ENCODE measurements at regions not wholly inside any gene's neighbourhood (a gene's known extent, or its start where the extent isn't known, plus 50 kb on each side); places are given as distances from the start of the nearest gene placed in this dataset.
"Not testable (repeated sequence)": the region's sequence is repeated elsewhere in the genome, so short reads cannot be mapped to it uniquely, and the experiment has no call there.

DNA sequence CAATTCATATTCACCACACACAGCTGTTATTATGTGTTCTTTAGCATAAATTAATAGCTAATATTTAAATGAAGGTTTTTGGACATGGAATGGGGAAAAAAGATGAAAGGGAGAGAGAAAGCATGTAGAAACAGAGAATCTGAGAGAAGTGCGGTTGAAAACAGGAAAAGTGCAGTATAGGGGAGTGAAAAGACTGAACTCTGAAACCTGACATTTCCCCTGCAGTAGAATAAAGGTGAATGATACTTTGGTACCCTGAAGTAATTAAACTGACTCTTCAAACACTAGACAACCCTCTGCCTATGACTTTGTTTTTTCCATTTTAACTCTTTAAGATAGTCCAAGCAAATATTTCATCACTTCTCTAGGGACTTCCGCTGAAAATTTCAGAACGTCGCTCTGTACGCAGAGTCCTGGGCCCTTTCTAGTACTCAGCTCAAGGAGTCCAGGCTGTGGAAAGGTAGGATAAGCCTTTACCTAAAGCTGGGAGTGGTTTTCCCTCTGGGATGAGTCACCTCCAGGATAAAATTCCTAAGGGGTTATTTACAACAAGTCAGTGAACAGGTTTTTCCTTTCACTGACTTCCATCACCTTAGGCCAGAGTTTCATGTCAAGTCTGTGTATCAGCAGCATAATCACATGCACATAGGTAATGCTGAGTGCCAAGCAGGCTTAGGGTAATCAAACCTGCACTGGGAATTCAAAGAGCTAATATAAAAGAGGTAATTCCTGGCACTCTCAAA, 614.5 kb downstream of the PKHD1 start:
- Histone ChIP-seq H3K9me3 (ENCODE audit: insufficient read depth, low read depth, low read length) (no peaks in the 10 kb centered on the region), H3K9ac (ENCODE audit: low read depth, low read length) (no peak overlapping the region), H3K4me1 (ENCODE audit: insufficient read depth, low read length) (0 out of 2 replicates have a peak, but pooled peaks cover 3% of the 10 kb centered on the region), H3K36me3 (ENCODE audit: insufficient read depth, low read depth, low read length) (no peaks in the 10 kb centered on the region), H3K4me3 (ENCODE audit: low read length) (no peak overlapping the region), H3K27ac (ENCODE audit: low read length) (no peak overlapping the region), H3K27me3 (ENCODE audit: insufficient read depth, low read length) (no peaks in the 10 kb centered on the region; the same call in 1 of the 2 replicates)

DNA sequence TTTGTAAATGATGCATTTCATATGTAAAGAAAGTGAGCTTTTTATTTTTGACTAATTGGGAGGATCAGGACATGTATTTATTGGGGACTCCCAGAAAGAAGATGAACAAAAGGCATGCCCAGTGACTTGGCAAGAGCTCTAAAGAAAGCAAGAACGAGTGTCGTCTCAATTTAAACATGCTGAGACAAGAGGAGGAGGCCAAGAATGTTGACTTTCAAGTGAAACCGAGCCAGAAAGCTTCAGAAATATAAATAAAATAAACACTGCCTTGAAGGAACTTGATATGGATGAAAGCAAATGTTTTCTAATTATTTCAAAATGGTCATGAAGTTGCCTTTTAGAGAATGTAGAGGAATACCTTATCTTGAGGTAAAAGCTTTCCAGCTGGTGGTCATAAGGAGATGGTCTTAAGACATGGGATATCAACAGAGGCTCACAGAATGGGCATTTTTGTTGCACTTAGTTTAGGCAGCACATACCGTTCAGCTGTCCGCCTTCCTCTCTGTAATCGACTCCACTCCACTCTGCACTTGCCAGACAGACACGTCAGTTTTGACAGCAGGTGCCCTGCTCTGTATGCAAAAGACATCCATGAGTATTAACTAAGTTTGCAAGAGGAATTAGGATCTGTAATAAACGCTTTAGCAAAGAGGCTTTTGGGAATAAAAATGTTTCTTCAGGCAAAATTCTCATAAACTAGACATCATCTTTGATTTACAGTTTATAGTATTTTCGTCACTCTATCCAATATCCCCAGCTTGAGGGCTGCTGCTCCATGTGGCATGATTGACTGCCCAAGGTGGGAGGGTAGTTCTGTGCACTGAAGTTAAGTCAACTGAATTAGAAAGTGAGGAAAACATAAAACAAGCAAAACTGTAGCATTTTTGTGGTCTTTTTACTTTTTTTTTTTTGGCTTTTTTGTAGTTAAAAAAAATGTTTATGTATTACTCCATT, 613.1 kb downstream of the PKHD1 start:
- H3K36me3 ChIP-seq (ENCODE audit: insufficient read depth, low read depth, low read length) = no peaks in the 10 kb centered on the region
- 0 out of 2 replicates have a peak, but pooled peaks cover 3% of the 10 kb centered on the region for H3K4me1 ChIP-seq (ENCODE audit: insufficient read depth, low read length)
- no peaks in the 10 kb centered on the region; the same call in 1 of the 2 replicates for H3K27me3 ChIP-seq (ENCODE audit: insufficient read depth, low read length)
- no peak overlapping the region for H3K27ac ChIP-seq (ENCODE audit: low read length)
- H3K4me3 ChIP-seq (ENCODE audit: low read length) = no peak overlapping the region
- no peaks in the 10 kb centered on the region for H3K9me3 ChIP-seq (ENCODE audit: insufficient read depth, low read depth, low read length)
- no peak overlapping the region for H3K9ac ChIP-seq (ENCODE audit: low read depth, low read length)

DNA sequence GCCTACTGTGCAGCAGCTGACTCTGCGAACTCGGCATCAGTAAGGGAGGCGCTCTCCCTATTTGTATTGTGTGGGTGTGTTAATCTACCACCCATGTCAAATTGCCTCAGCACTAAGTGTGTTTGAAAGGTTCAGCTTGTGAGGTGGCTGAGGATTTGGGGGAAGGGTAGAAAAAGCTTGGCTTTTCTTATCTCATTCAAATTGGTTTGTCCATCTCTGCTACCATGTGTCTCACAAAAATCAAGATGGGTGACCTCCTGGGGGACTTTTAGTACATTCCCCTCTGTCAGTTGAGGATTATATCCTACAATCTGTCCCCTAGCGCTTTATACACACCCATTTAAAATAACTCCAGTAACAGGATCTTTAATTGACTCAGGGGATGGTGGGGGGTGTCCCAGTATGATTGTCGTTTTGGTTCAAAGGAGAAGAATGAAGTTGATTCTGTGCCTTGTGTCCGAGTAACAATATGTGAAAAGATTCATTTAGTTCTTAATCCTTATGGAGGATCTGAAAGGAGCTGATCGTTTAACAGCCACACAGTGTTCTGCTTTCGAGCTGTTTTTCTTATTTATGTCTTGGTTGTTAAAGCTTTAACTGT, 609.6 kb downstream of the PKHD1 start:
- H3K27me3 ChIP-seq (ENCODE audit: insufficient read depth, low read length) = no peaks in the 10 kb centered on the region

DNA sequence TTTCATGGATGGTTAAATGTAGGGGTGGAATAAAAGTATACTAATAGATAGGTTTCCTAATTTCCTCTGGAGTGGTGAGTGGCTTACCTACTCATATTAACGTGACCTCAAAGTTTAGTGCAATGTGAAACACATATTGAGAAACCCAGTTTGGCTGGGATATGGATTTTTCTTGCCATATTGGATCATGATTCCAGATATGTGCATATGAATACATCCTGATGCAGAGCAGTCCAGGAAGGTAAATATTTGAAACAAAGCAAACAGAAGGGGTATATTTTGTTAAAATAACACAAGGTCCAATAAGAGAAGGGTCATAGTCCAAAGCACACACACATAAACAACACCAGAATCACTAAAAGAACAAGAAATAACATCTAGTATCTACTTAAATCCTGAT, 608.1 kb downstream of the PKHD1 start:
- H3K4me3 ChIP-seq (ENCODE audit: low read length) = no peak overlapping the region
- no peaks in the 10 kb centered on the region for H3K9me3 ChIP-seq (ENCODE audit: insufficient read depth, low read depth, low read length)
- no peaks in the 10 kb centered on the region for H3K36me3 ChIP-seq (ENCODE audit: insufficient read depth, low read depth, low read length)
- H3K4me1 ChIP-seq (ENCODE audit: insufficient read depth, low read length) = no peaks in the 10 kb centered on the region
- H3K9ac ChIP-seq (ENCODE audit: low read depth, low read length) = no peak overlapping the region
- H3K27ac ChIP-seq (ENCODE audit: low read length) = no peak overlapping the region
- H3K27me3 ChIP-seq (ENCODE audit: insufficient read depth, low read length) = no peaks in the 10 kb centered on the region

More for the DNA sequence above, 609.6 kb downstream of the PKHD1 start:
- 0 out of 2 replicates have a peak, but pooled peaks cover 3% of the 10 kb centered on the region for H3K4me1 ChIP-seq (ENCODE audit: insufficient read depth, low read length)
- no peaks in the 10 kb centered on the region for H3K9me3 ChIP-seq (ENCODE audit: insufficient read depth, low read depth, low read length)
- H3K9ac ChIP-seq (ENCODE audit: low read depth, low read length) = no peak overlapping the region
- H3K4me3 ChIP-seq (ENCODE audit: low read length) = no peak overlapping the region
- H3K27ac ChIP-seq (ENCODE audit: low read length) = no peak overlapping the region
- H3K36me3 ChIP-seq (ENCODE audit: insufficient read depth, low read depth, low read length) = no peaks in the 10 kb centered on the region

DNA sequence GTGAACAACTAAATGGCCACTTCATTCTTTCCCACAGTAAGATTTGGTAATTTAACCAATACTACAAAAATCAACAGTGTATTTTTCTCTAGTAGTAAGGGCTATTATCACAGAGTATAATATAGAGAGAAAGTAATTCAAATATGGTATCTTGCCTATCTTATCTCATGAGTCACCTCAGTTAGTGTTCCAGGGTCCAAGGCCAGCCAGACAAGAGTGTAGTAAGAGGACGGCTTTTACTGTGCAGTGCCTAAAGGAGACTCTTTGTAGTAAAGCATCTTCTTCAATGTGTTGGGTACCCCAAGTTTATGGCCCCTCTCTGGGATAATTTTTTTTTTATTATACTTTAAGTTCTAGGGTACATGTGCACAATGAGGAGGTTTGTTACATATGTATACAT, 607.4 kb downstream of the PKHD1 start:
- Histone ChIP-seq H3K27ac (ENCODE audit: low read length) (no peak overlapping the region), H3K27me3 (ENCODE audit: insufficient read depth, low read length) (no peaks in the 10 kb centered on the region), H3K4me1 (ENCODE audit: insufficient read depth, low read length) (no peaks in the 10 kb centered on the region), H3K9ac (ENCODE audit: low read depth, low read length) (no peak overlapping the region), H3K4me3 (ENCODE audit: low read length) (no peak overlapping the region), H3K36me3 (ENCODE audit: insufficient read depth, low read depth, low read length) (no peaks in the 10 kb centered on the region), H3K9me3 (ENCODE audit: insufficient read depth, low read depth, low read length) (no peaks in the 10 kb centered on the region)

DNA sequence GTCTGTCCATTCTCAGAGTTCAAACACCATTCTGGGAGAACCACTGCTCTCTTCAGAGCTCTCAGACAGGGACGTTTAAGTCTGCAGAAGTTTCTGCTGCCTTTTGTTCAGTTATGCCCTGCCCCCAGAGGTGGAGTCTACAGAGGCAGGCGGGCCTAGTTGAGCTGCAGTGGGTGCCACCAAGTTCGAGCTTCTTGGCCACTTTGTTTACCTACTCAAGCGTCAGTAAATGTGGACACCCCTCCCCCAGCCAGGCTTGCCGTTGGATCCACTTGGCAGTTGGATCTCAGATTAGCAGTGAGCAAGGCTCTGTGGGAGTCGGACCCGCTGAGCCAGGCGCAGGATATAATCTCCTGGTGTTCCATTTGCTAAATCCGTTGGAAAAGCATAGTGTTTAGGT, 601.5 kb downstream of the PKHD1 start:
- H3K4me3 ChIP-seq (ENCODE audit: low read length); H3K4me1 ChIP-seq (ENCODE audit: insufficient read depth, low read length); H3K27ac ChIP-seq (ENCODE audit: low read length); H3K9ac ChIP-seq (ENCODE audit: low read depth, low read length); H3K27me3 ChIP-seq (ENCODE audit: insufficient read depth, low read length); H3K36me3 ChIP-seq (ENCODE audit: insufficient read depth, low read depth, low read length): not testable (repeated sequence)
- H3K9me3 ChIP-seq (ENCODE audit: insufficient read depth, low read depth, low read length) = peaks cover 16% of the 10 kb centered on the region

DNA sequence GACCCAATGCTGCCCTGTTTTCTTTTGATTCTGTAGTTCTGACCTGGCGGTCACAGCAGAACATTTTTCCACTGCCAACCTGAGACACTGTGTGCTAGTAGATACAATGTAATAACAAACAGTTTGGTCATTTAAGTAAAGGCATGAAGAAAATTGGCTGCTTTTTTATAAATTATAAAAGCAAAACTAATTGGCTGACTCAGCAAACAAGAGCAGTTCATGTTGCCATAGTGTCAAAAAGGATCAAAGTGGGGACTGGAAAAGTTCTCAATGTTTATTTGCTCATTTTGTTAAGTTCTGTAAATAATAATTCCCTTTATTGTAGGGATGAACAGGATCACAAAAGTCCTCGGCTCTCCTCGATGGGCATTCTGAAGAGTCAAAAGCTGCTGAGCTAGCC, 599.5 kb downstream of the PKHD1 start:
- H3K27ac ChIP-seq (ENCODE audit: low read length) = no peak overlapping the region

DNA sequence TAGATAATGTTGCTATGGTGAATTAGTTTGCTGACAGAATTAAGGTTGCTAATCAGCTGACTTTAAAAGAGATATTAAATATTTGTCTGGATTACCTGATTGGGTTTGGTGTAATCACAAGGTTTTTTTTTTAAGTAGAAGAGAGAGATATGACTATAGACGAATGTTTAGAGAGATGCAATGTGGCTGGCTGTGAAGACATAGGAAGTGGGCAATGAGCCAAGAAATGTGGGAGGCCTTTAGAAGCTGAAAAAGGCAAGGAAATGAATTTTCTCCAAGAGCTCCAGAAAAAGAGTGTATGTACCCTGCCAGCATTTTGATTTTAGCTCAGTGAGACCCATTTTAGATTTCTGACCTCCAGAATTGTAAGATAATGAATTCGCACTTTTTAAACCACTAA, 598.3 kb downstream of the PKHD1 start:
- Histone ChIP-seq H3K4me3 (ENCODE audit: low read length) (no peak overlapping the region), H3K36me3 (ENCODE audit: insufficient read depth, low read depth, low read length) (no peaks in the 10 kb centered on the region), H3K27ac (ENCODE audit: low read length) (no peak overlapping the region), H3K27me3 (ENCODE audit: insufficient read depth, low read length) (no peaks in the 10 kb centered on the region), H3K9me3 (ENCODE audit: insufficient read depth, low read depth, low read length) (peaks cover 16% of the 10 kb centered on the region), H3K9ac (ENCODE audit: low read depth, low read length) (no peak overlapping the region), H3K4me1 (ENCODE audit: insufficient read depth, low read length) (no peaks in the 10 kb centered on the region; the same call in 1 of the 2 replicates)

More for the DNA sequence above, 599.5 kb downstream of the PKHD1 start:
- Histone ChIP-seq H3K4me1 (ENCODE audit: insufficient read depth, low read length) (no peaks in the 10 kb centered on the region), H3K4me3 (ENCODE audit: low read length) (no peak overlapping the region), H3K36me3 (ENCODE audit: insufficient read depth, low read depth, low read length) (no peaks in the 10 kb centered on the region), H3K9ac (ENCODE audit: low read depth, low read length) (no peak overlapping the region), H3K27me3 (ENCODE audit: insufficient read depth, low read length) (no peaks in the 10 kb centered on the region), H3K9me3 (ENCODE audit: insufficient read depth, low read depth, low read length) (peaks cover 16% of the 10 kb centered on the region)

DNA sequence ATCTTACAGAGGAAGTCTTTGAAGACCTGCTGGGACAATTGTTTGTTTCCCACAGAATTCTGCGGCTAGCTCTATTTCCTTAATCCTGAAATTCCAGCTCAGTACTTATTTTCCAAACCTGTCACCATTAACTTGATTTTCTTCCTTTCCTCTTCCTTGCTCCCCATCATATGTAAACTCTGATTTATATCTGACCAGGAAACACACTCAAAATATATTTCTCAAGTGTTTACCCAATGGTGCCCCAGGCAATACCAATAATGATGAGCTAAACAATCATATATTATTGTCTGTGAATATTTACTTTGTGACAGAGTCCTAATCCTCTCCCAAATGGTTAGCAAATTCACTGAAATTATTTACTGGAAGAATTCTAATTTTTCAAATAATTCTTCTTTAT, 597.3 kb downstream of the PKHD1 start:
- Histone ChIP-seq H3K27me3 (ENCODE audit: insufficient read depth, low read length) (no peaks in the 10 kb centered on the region), H3K36me3 (ENCODE audit: insufficient read depth, low read depth, low read length) (no peaks in the 10 kb centered on the region), H3K9ac (ENCODE audit: low read depth, low read length) (no peak overlapping the region), H3K27ac (ENCODE audit: low read length) (no peak overlapping the region), H3K4me1 (ENCODE audit: insufficient read depth, low read length) (peaks cover 3% of the 10 kb centered on the region; the same call in 1 of the 2 replicates), H3K4me3 (ENCODE audit: low read length) (no peak overlapping the region), H3K9me3 (ENCODE audit: insufficient read depth, low read depth, low read length) (peaks cover 16% of the 10 kb centered on the region)

DNA sequence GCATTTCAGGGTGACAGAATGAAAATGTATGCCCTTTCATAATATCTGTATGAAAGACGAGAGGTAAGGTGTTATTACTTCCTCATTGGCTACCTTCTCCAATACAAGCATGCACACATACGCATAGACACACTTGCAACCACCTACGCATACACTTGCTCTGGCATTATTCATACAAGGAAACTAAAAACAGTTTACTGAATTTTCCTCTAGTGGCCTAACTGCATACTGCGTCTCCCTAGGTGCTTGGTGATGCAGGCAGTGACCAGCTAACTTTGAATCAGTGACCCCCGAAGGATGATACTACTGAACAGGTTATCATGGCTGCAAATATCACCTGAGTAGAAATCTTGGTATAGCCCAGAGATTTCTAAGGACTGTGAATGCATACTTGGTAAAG, 593.1 kb downstream of the PKHD1 start:
- Histone ChIP-seq H3K36me3 (ENCODE audit: insufficient read depth, low read depth, low read length) (no peaks in the 10 kb centered on the region), H3K27me3 (ENCODE audit: insufficient read depth, low read length) (no peaks in the 10 kb centered on the region), H3K9me3 (ENCODE audit: insufficient read depth, low read depth, low read length) (no peaks in the 10 kb centered on the region), H3K27ac (ENCODE audit: low read length) (no peak overlapping the region), H3K4me3 (ENCODE audit: low read length) (no peak overlapping the region), H3K9ac (ENCODE audit: low read depth, low read length) (no peak overlapping the region), H3K4me1 (ENCODE audit: insufficient read depth, low read length) (peaks cover 6% of the 10 kb centered on the region; the same call in 1 of the 2 replicates)

DNA sequence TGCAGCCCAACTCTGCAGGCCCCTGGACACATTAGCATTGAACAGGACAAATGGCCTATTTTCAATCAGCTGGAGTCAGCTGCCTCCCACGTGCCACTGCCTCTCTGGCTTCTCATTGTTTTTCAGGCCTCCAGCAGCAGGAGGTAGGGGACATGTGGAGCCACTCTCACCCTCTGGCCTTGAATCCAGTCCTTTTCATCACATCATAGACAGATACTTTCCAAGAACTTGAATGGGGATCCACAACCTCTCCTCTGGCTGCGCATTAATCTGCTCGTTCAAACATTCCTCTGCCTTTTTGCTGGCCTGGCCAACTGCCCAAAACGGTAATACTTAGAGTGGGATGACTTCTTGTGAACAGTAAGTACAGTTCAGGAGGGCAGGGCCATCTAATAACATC, 592.3 kb downstream of the PKHD1 start:
- Histone ChIP-seq H3K4me3 (ENCODE audit: low read length) (no peak overlapping the region), H3K36me3 (ENCODE audit: insufficient read depth, low read depth, low read length) (no peaks in the 10 kb centered on the region), H3K27me3 (ENCODE audit: insufficient read depth, low read length) (no peaks in the 10 kb centered on the region), H3K27ac (ENCODE audit: low read length) (no peak overlapping the region), H3K9me3 (ENCODE audit: insufficient read depth, low read depth, low read length) (no peaks in the 10 kb centered on the region), H3K4me1 (ENCODE audit: insufficient read depth, low read length) (peaks cover 6% of the 10 kb centered on the region; the same call in 1 of the 2 replicates), H3K9ac (ENCODE audit: low read depth, low read length) (no peak overlapping the region)
